Progenitor cell of endocrine pancreas (in vitro differentiated cells): ENCODE measurements at regions not wholly inside any gene's neighbourhood (a gene's known extent, or its start where the extent isn't known, plus 50 kb on each side); places are given as distances from the start of the nearest gene placed in this dataset.

Experiments
- DNase-seq: peaks from one replicate; pipeline ENCODE4 v3.0.0; 2021; ENCODE audit warnings: low spot score; ENCODE audit not compliant: unreplicated experiment
- H3K27ac Mint-ChIP-seq: 2 replicates; pipeline ENCODE4 v1.8.0; 2021; ENCODE audit warnings: mild to moderate bottlenecking, moderate library complexity, mixed read lengths
- H3K27me3 Mint-ChIP-seq: 2 replicates; pipeline ENCODE4 v1.8.0; 2021; ENCODE audit warnings: mixed read lengths
- H3K36me3 Mint-ChIP-seq: 2 replicates; pipeline ENCODE4 v1.8.0; 2022; ENCODE audit warnings: mixed read lengths; ENCODE audit not compliant: insufficient read depth
- H3K4me1 Mint-ChIP-seq: 2 replicates; pipeline ENCODE4 v1.8.0; 2021; ENCODE audit warnings: low read depth, mixed read lengths
- H3K4me3 Mint-ChIP-seq: 2 replicates; pipeline ENCODE4 v1.8.0; 2021; ENCODE audit warnings: low read depth, mild to moderate bottlenecking, moderate library complexity, mixed read lengths
- H3K9me3 Mint-ChIP-seq: 2 replicates; pipeline ENCODE4 v1.8.0; 2021; ENCODE audit warnings: low read depth, mixed read lengths
- CTCF ChIP-seq: fragments of 200-600 bp; sonication (generic); IDR thresholded peaks from one replicate; pipeline ENCODE4 v1.5.0; 2021; ENCODE audit warnings: antibody characterized with exemption, mild to moderate bottlenecking; ENCODE audit not compliant: unreplicated experiment

- DNase-seq, result no peak
- Mint-ChIP-seq H3K27me3 (no peaks in the 10 kb centered on the region), H3K36me3 (peaks cover 7% of the 10 kb centered on the region), H3K4me3 (no peak overlapping the region), H3K4me1 (peaks cover 2% of the 10 kb centered on the region), H3K9me3 (peaks cover 17% of the 10 kb centered on the region), H3K27ac (no peak overlapping the region)
- no peak for TF ChIP-seq CTCF
These were observed 93.8 kb downstream of the GLRX3 start for GRCh38 chr10:130230036-130230435.

DNA sequence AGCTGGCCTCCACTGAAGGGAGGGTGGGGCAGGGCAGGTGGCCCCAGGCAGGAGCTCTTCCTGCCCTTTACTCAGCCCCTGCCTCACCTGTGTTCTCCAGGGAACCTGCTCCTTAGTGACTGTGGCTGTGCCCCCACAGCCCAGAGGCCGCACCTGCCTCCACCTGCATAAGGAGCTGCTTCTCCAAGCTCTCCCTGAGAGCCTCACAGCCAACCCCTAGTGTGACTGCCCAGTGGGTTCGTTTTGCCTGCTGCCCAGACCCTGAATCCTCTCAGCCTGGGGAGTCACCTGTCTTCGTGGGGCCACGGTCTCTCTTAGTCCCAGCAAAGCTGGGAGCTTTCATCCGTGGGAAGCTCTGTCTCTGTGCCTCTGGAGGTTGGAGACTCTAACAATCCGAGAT, 94.4 kb downstream of the GLRX3 start:
- no peaks in the 10 kb centered on the region for H3K27me3 Mint-ChIP-seq
- DNase-seq, result no peak
- no peak overlapping the region for H3K27ac Mint-ChIP-seq
- peaks cover 7% of the 10 kb centered on the region for H3K36me3 Mint-ChIP-seq
- no peak for TF ChIP-seq CTCF
- H3K9me3 Mint-ChIP-seq, result peaks cover 17% of the 10 kb centered on the region
- peaks cover 2% of the 10 kb centered on the region for H3K4me1 Mint-ChIP-seq
- no peak overlapping the region for H3K4me3 Mint-ChIP-seq

DNA sequence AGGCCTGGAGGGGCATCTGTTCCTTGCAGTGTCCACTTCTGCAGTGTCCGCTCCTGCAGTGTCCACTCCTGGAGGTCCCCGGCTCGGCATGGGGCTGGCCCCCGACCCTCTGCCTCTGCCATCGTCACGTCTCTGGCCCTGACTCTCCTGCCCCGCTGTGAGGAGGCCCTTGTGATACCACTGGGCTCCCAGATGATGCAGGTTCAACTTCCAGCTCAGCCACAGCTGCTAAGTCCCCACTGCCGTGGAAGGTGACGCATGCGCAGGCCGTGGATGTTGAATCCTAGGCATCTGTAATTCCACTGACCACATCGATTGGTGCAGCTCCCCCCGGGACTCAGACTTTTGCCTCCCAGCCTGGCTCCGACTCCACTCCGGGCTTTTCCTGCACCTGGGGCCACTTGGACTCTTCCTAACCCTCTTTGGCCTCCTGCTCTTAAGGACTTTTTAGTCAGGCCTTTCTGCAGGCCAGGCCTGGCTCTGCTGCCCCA, 95.1 kb downstream of the GLRX3 start:
- peaks cover 7% of the 10 kb centered on the region for H3K36me3 Mint-ChIP-seq
- DNase-seq, result no peak
- H3K4me3 Mint-ChIP-seq, result no peak overlapping the region
- peaks cover 17% of the 10 kb centered on the region for H3K9me3 Mint-ChIP-seq
- TF ChIP-seq CTCF, result no peak
- peaks cover 2% of the 10 kb centered on the region for H3K4me1 Mint-ChIP-seq
- H3K27ac Mint-ChIP-seq, result no peak overlapping the region
- H3K27me3 Mint-ChIP-seq, result no peaks in the 10 kb centered on the region

GRCh38 chr10:130232166-130233034, 96.2 kb downstream of the GLRX3 start:
- no peak overlapping the region for H3K4me3 Mint-ChIP-seq
- H3K27me3 Mint-ChIP-seq, result no peaks in the 10 kb centered on the region
- H3K9me3 Mint-ChIP-seq, result peaks cover 10% of the 10 kb centered on the region
- no peak for DNase-seq
- peaks cover 2% of the 10 kb centered on the region for H3K4me1 Mint-ChIP-seq
- H3K27ac Mint-ChIP-seq, result no peak overlapping the region
- H3K36me3 Mint-ChIP-seq, result peaks cover 5% of the 10 kb centered on the region
- TF ChIP-seq CTCF, result no peak

DNA sequence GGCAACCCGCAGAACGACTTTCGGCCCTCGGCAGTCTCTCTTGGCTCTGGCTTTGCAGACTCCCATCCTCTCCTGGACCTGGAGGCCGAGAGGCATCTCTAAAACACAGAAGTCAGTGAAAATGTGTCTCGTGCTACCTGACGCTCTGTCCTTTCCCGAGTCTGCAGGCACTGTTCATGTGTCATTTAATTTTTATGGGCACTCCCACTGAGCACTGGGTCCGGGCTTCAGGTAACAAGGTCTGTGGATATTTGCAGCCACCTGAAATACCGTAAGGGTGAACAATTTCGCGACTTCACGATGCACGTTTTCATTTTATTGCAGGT, 96.8 kb downstream of the GLRX3 start:
- H3K4me1 Mint-ChIP-seq, result peaks cover 2% of the 10 kb centered on the region
- no peak for DNase-seq
- H3K4me3 Mint-ChIP-seq, result no peak overlapping the region
- H3K27me3 Mint-ChIP-seq, result no peaks in the 10 kb centered on the region
- H3K9me3 Mint-ChIP-seq, result peaks cover 11% of the 10 kb centered on the region
- no peak for TF ChIP-seq CTCF
- no peak overlapping the region for H3K27ac Mint-ChIP-seq
- peaks cover 3% of the 10 kb centered on the region for H3K36me3 Mint-ChIP-seq
